Neural progenitor cell (in vitro differentiated cells): ENCODE measurements at regions not wholly inside any gene's neighbourhood (a gene's known extent, or its start where the extent isn't known, plus 50 kb on each side); places are given as distances from the start of the nearest gene placed in this dataset.

ENCODE experiments used
- DNase-seq: peaks from one replicate; pipeline ENCODE4 v3.0.0-alpha.2; 2016; ENCODE audit warnings: low spot score
- H2AFZ ChIP-seq: fragments of 200-600 bp; sonication (generic); replicated peaks from 2 replicates; pipeline ENCODE4 v1.6.1; 2016; ENCODE audit warnings: antibody characterized with exemption
- H3F3A ChIP-seq: fragments of 200-600 bp; sonication (generic); 2 replicates; pipeline ENCODE4 v1.6.1; 2016; ENCODE audit warnings: antibody characterized with exemption, low read depth
- H3K27ac ChIP-seq: fragments of 200-600 bp; sonication (generic); 2 replicates; pipeline ENCODE4 v1.5.1; 2016; ENCODE audit warnings: mild to moderate bottlenecking
- H3K27me3 ChIP-seq: fragments of 200-600 bp; sonication (generic); 2 replicates; pipeline ENCODE4 v1.6.1; 2016; ENCODE audit warnings: mild to moderate bottlenecking, moderate library complexity
- H3K36me3 ChIP-seq: fragments of 200-600 bp; sonication (generic); 2 replicates; pipeline ENCODE4 v1.5.1; 2016
- H3K4me1 ChIP-seq: fragments of 200-600 bp; sonication (generic); 2 replicates; pipeline ENCODE4 v1.6.1; 2016; ENCODE audit warnings: mixed run types
- H3K4me2 ChIP-seq: fragments of 200-600 bp; sonication (generic); 2 replicates; pipeline ENCODE4 v1.6.1; 2016
- H3K4me3 ChIP-seq: fragments of 200-600 bp; sonication (generic); 2 replicates; pipeline ENCODE4 v1.5.1; 2016
- H3K79me2 ChIP-seq: fragments of 200-600 bp; sonication (generic); 2 replicates; pipeline ENCODE4 v1.6.1; 2016; ENCODE audit warnings: low read depth
- H3K9ac ChIP-seq: fragments of 200-600 bp; sonication (generic); 2 replicates; pipeline ENCODE4 v1.6.1; 2016
- H3K9me3 ChIP-seq: fragments of 200-600 bp; sonication (generic); 2 replicates; pipeline ENCODE4 v1.5.1; 2016; ENCODE audit warnings: low read depth
- H4K20me1 ChIP-seq: fragments of 200-600 bp; sonication (generic); 2 replicates; pipeline ENCODE4 v1.6.1; 2016; ENCODE audit warnings: low read depth
- H3K27ac Mint-ChIP-seq: 3 replicates; pipeline ENCODE4 v1.8.0; 2021; ENCODE audit warnings: mixed read lengths
- H3K27me3 Mint-ChIP-seq: 2 replicates; pipeline ENCODE4 v1.8.0; 2022; ENCODE audit warnings: low read depth, mild to moderate bottlenecking, inconsistent platforms, moderate library complexity, mixed read lengths; ENCODE audit not compliant: insufficient read depth
- H3K36me3 Mint-ChIP-seq: 3 replicates; pipeline ENCODE4 v1.8.0; 2021; ENCODE audit warnings: mixed read lengths
- H3K4me1 Mint-ChIP-seq: 3 replicates; pipeline ENCODE4 v1.8.0; 2021; ENCODE audit warnings: mixed read lengths
- H3K4me3 Mint-ChIP-seq: 3 replicates; pipeline ENCODE4 v1.8.0; 2021; ENCODE audit warnings: mild to moderate bottlenecking, moderate library complexity, mixed read lengths
- H3K9me3 Mint-ChIP-seq: 3 replicates; pipeline ENCODE4 v1.8.0; 2020; ENCODE audit warnings: mixed read lengths
- EZH2 ChIP-seq: fragments of 200-600 bp; sonication (generic); IDR thresholded peaks from 2 replicates; pipeline ENCODE4 v1.6.1; 2017; ENCODE audit warnings: antibody characterized with exemption, mild to moderate bottlenecking, moderate library complexity
- EZH2phosphoT487 ChIP-seq: fragments of 200-600 bp; sonication (generic); IDR thresholded peaks from 2 replicates; pipeline ENCODE4 v1.6.1; 2017; ENCODE audit warnings: antibody characterized with exemption
- TF ChIP-seq, protein P1 (sequence below): fragments of 200-600 bp; sonication (generic); IDR thresholded peaks from 2 replicates; pipeline ENCODE4 v1.5.1; 2017; ENCODE audit warnings: antibody characterized with exemption, mild to moderate bottlenecking

DNA sequence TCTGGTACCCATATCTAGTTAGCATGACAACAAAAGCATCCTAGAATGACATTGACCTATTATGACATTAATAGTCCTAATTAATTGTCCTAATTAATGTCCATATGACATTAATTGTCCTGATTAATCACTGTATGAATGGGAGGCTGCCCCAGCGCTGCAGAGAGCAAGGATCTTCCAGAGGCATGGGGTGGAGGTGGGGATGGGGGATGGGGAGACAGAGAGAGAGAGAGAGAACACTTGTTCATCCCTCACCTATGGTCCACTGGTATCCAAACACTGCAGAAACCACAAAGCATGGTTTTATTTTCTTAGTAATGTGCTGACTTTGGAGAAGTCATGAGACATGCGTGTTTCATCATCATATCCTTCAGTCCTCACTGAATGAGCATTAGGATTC lies 235.1 kb downstream of the FNDC1 start:
- Histone ChIP-seq H3K4me3 (no peak overlapping the region), H3K9ac (no peak overlapping the region), H3K4me2 (no peak overlapping the region), H2AFZ (no peak overlapping the region), H4K20me1 (no peaks in the 10 kb centered on the region), H3K36me3 (no peaks in the 10 kb centered on the region), H3K27ac (no peak overlapping the region), H3K79me2 (no peaks in the 10 kb centered on the region), H3K4me1 (no peaks in the 10 kb centered on the region), H3K9me3 (peaks cover 7% of the 10 kb centered on the region), H3F3A (no peaks in the 10 kb centered on the region), H3K27me3 (no peaks in the 10 kb centered on the region)
- no peak for DNase-seq
- H3K27me3 Mint-ChIP-seq = peaks cover 3% of the 10 kb centered on the region
- H3K4me1 Mint-ChIP-seq = no peaks in the 10 kb centered on the region
- no peak overlapping the region for H3K4me3 Mint-ChIP-seq
- no peaks in the 10 kb centered on the region for H3K36me3 Mint-ChIP-seq
- no peak overlapping the region for H3K27ac Mint-ChIP-seq
- TF ChIP-seq EZH2phosphoT487 (no peak), EZH2 (no peak)
- TF ChIP-seq, protein P1, sequence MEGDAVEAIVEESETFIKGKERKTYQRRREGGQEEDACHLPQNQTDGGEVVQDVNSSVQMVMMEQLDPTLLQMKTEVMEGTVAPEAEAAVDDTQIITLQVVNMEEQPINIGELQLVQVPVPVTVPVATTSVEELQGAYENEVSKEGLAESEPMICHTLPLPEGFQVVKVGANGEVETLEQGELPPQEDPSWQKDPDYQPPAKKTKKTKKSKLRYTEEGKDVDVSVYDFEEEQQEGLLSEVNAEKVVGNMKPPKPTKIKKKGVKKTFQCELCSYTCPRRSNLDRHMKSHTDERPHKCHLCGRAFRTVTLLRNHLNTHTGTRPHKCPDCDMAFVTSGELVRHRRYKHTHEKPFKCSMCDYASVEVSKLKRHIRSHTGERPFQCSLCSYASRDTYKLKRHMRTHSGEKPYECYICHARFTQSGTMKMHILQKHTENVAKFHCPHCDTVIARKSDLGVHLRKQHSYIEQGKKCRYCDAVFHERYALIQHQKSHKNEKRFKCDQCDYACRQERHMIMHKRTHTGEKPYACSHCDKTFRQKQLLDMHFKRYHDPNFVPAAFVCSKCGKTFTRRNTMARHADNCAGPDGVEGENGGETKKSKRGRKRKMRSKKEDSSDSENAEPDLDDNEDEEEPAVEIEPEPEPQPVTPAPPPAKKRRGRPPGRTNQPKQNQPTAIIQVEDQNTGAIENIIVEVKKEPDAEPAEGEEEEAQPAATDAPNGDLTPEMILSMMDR = no peak
- peaks cover 8% of the 10 kb centered on the region for H3K9me3 Mint-ChIP-seq

DNA sequence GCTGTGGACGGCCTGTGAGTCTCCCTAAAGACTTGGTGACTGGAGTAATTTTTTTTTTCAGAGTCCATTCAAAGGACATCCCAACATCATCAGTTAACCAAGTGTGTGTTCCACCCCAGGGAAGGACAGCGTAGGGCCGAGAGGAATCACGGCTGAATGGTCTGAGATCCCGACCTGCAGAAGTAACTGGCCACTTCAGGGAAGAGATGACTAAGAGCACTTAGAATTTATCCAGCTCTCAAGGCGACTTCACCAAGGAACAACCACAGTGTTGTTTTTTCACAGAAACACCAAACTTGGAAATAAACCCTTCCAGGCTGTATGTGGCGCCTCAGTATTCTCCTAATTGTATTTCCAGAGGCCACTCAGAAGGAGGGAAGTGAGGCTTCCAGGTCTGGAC lies 231.6 kb downstream of the FNDC1 start:
- H4K20me1 ChIP-seq = no peaks in the 10 kb centered on the region
- Mint-ChIP-seq H3K27me3 (peaks cover 5% of the 10 kb centered on the region), H3K9me3 (no peaks in the 10 kb centered on the region), H3K27ac (no peak overlapping the region), H3K36me3 (no peaks in the 10 kb centered on the region), H3K4me3 (no peak overlapping the region), H3K4me1 (no peaks in the 10 kb centered on the region)
- DNase-seq = no peak
- H3K27ac ChIP-seq = no peak overlapping the region
- H2AFZ ChIP-seq = no peak overlapping the region
- H3K9ac ChIP-seq = no peak overlapping the region
- H3K4me1 ChIP-seq = no peaks in the 10 kb centered on the region
- H3K4me2 ChIP-seq = no peak overlapping the region
- no peak overlapping the region for H3K4me3 ChIP-seq
- H3K79me2 ChIP-seq = no peaks in the 10 kb centered on the region
- no peaks in the 10 kb centered on the region for H3K36me3 ChIP-seq
- H3F3A ChIP-seq = no peaks in the 10 kb centered on the region
- no peak for TF ChIP-seq EZH2phosphoT487
- TF ChIP-seq, protein P1 = no peak
- TF ChIP-seq EZH2 = no peak
- H3K27me3 ChIP-seq = no peaks in the 10 kb centered on the region
- H3K9me3 ChIP-seq = no peaks in the 10 kb centered on the region

DNA sequence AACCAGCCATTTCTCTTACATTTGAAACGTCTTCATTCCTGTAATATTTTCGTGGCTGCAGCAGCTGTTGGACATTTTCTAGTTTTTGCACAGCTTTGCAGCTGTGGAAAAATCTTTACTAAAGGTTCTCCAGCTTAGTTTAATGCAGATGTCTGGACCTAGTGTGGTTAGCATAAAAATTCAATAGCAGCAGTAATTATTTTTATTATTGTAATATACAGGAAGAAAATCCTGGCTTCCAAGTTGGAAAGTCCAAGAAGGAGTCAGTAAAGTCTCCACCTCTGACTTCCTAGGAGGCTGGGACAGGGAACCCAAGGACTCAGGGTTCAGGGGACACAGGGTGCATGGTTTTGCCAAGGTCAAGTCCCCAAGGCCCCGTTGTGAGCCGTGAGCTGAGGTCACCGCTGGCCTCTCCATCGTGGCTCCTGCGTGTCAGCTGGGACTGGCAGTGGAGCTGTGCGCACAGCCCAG lies 230.6 kb downstream of the FNDC1 start:
- Mint-ChIP-seq H3K4me1 (no peaks in the 10 kb centered on the region), H3K27ac (no peak overlapping the region), H3K9me3 (no peaks in the 10 kb centered on the region), H3K27me3 (peaks cover 5% of the 10 kb centered on the region), H3K36me3 (no peaks in the 10 kb centered on the region), H3K4me3 (no peak overlapping the region)
- Histone ChIP-seq H3K9ac (no peak overlapping the region), H2AFZ (no peak overlapping the region), H3K36me3 (no peaks in the 10 kb centered on the region), H3F3A (no peaks in the 10 kb centered on the region), H3K27ac (no peak overlapping the region), H3K79me2 (no peaks in the 10 kb centered on the region), H3K4me3 (no peak overlapping the region), H3K27me3 (no peaks in the 10 kb centered on the region), H3K9me3 (no peaks in the 10 kb centered on the region), H3K4me2 (no peak overlapping the region), H4K20me1 (no peaks in the 10 kb centered on the region), H3K4me1 (no peaks in the 10 kb centered on the region)
- DNase-seq = no peak
- TF ChIP-seq EZH2 = no peak
- no peak for TF ChIP-seq EZH2phosphoT487
- TF ChIP-seq, protein P1 = no peak

DNA sequence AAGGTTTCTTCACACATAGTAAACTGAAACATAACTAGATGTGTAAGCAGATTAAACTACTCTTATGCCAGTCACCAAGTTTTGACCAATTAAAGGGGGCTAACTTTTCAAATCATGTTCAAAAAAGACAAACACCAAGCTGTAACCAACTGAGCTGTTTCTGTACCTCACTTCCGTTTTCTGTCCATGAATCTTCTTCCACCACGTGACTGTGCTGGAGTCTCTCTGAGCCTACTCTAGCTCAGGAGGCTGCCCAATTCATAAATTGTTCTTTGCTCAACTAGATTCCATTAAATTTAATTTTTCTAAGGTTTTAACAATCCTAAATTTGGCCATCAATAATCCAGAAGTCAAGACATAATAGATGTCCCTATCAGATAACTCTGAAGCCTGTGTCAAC lies 229.4 kb downstream of the FNDC1 start:
- TF ChIP-seq, protein P1 = no peak
- TF ChIP-seq EZH2phosphoT487 (no peak), EZH2 (no peak)
- no peak overlapping the region for H2AFZ ChIP-seq
- H3K4me2 ChIP-seq = no peak overlapping the region
- no peak overlapping the region for H3K27ac Mint-ChIP-seq
- H3K9me3 Mint-ChIP-seq = peaks cover 4% of the 10 kb centered on the region
- no peaks in the 10 kb centered on the region for H3K4me1 Mint-ChIP-seq
- H3K36me3 Mint-ChIP-seq = no peaks in the 10 kb centered on the region
- no peak overlapping the region for H3K27ac ChIP-seq
- no peaks in the 10 kb centered on the region for H3K9me3 ChIP-seq
- no peak overlapping the region for H3K4me3 ChIP-seq
- peaks cover 5% of the 10 kb centered on the region for H3K27me3 Mint-ChIP-seq
- no peaks in the 10 kb centered on the region for H3K36me3 ChIP-seq
- no peaks in the 10 kb centered on the region for H3K79me2 ChIP-seq
- no peaks in the 10 kb centered on the region for H4K20me1 ChIP-seq
- H3F3A ChIP-seq = no peaks in the 10 kb centered on the region
- DNase-seq = no peak
- no peaks in the 10 kb centered on the region for H3K27me3 ChIP-seq
- H3K4me3 Mint-ChIP-seq = no peak overlapping the region
- no peaks in the 10 kb centered on the region for H3K4me1 ChIP-seq
- H3K9ac ChIP-seq = no peak overlapping the region
